ENCODE measurements at regions not wholly inside any gene's neighbourhood (a gene's known extent, or its start where the extent isn't known, plus 50 kb on each side); places are given as distances from the start of the nearest gene placed in this dataset.

DNA sequence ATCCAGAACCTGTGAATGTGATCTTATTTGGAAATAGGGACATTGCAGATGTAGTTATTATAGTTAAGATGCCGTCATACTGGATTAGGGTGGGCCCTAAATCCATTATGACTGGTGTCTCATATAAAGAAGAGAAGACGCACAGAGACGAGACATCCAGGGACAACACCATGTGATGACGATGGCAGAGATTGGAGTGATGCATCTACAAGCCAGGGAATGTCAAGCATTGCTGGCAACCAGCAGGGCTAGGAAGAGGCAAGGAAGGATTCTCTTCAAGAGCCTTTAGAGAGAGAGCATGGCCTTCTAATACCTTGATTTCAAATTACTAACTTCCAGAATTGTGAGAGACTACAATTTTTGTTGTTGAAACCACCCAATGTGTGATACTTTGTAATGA is 345.8 kb downstream of the PTEN start:
- DNase-seq (ENCODE audit: low read depth): no peak

DNA sequence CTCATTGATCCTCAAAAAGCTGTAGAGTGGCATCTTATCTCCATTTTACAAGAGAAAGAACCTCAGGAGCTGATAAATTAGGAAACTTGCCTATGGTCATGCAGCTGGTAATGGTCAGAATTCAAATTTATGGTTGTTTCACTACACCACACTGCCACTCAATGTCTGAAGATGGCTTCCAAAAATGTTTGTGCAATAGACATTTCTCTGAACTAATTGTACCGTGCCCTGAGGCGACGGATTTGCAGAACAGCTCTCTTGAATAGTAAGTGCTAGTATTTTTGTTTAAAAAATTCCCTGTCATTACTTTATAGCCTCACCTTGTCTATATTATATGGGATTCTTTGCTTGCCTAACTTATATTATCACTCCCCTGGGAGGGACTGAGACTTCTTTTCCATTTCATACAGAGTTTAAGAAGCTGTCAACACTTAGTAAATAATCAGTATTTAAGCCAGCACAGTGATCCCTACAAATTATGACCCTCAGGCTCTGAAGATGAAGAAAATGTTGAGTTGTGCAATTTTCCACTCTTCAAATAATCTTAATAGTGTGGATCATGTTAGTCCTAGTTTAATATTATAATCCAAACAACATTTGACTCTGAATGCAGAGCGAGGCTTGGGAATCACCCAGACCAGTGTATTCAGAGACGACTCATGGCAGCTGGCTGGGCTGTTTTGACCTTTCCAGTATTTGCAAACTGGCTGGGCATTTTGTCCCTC is 346.6 kb downstream of the PTEN start:
- no peak for DNase-seq (ENCODE audit: low read depth)

DNA sequence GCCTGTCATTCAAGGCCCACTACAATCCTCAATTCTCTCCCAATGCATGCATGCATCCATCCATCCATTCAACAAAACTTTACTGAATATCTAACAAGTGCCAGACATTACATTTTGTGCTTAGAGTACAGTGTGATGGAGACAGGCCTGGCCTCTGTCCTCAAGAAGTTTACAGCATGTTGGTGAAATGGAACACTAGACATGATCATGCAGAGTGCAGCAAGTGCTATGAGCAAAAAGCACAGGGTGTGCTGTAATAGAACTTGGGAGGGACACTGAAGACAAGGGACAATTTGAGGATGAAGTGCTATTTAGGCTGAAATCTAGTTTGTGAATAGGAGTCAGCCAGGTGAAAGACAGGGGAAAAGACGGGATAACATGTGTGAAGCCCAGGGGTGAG is 347.8 kb downstream of the PTEN start:
- no peak for DNase-seq (ENCODE audit: low read depth)

- DNase-seq (ENCODE audit: low read depth): no peak
Observed at GRCh38 chr10:88212069-88212468, 348.6 kb downstream of the PTEN start.

GRCh38 chr10:88213065-88213605 is 349.7 kb downstream of the PTEN start:
- no peak for DNase-seq (ENCODE audit: low read depth)

- no peak for DNase-seq (ENCODE audit: low read depth)
Observed at GRCh38 chr10:88216976-88217375, 353.6 kb downstream of the PTEN start.

DNA sequence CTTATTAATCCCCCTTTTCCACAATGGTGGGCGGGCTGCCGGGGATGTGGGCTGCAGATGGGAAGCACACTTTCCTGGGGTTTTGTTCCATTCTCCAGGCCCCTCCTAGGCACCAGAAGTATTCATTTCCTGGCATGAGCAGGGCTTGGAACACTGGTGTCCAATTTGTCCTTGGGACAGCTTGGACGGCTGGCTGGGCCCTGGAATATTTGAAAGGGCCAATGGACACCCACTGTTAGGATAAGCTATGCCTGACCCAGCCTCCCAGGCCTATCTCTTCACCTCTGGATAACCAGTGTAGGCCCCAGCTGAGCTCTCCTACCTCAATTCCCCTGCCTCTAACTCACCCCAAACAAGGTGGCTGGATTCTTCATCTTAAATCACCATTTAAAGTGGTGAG is 354.9 kb downstream of the PTEN start:
- DNase-seq (ENCODE audit: low read depth): no peak

GRCh38 chr10:88219753-88220152 is 356.3 kb downstream of the PTEN start:
- DNase-seq (ENCODE audit: low read depth): no peak

- DNase-seq (ENCODE audit: low read depth): no peak
Observed at GRCh38 chr10:88221010-88221973, 357.9 kb downstream of the PTEN start.

DNA sequence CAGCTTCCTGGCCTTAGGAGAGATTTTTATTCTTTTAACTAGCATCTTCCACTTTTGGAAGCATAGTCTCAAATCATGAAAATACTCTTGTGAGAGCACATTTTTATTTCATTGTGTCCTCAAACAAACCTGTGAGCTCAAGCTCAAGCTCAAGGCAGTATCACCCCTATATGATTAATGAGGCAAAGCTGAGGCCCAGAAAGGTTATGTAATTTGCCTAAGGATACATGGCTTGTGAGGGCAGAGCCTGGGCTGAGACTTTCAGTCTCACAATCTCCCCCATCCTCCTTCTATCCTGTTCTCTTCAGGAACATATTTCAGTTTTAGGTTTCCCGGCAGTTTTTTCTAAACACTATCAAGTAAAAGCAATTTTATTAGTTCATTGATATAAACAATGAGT is 359.5 kb downstream of the PTEN start:
- DNase-seq (ENCODE audit: low read depth): no peak

Data from CMK (cell line).